ENCODE measurements at regions not wholly inside any gene's neighbourhood (a gene's known extent, or its start where the extent isn't known, plus 50 kb on each side); places are given as distances from the start of the nearest gene placed in this dataset.

GRCh38 chr11:33492596-33492995 is 208.0 kb downstream of the C11orf91 start:
- no peak overlapping the region for H3K4me2 ChIP-seq (ENCODE audit: insufficient read depth, insufficient read length, low read length)
- no peaks in the 10 kb centered on the region for H3K79me1 ChIP-seq (ENCODE audit: insufficient read depth, low read depth, low read length, poor library complexity, severe bottlenecking)
- H4K5ac ChIP-seq (ENCODE audit: insufficient read length, low read depth, low read length): no peak overlapping the region
- no peak overlapping the region for H2BK15ac ChIP-seq (ENCODE audit: low read depth, low read length)
- H2BK120ac ChIP-seq (ENCODE audit: low read depth, low read length, poor library complexity, severe bottlenecking): no peak overlapping the region
- H3K23me2 ChIP-seq (ENCODE audit: insufficient read length, low read depth, low read length, poor library complexity, severe bottlenecking): no peaks in the 10 kb centered on the region
- no peak overlapping the region for H2BK20ac ChIP-seq (ENCODE audit: low read depth, low read length, poor library complexity, severe bottlenecking)
- H2AFZ ChIP-seq (ENCODE audit: low read length): no peak overlapping the region
- Mint-ChIP-seq H3K4me3 (no peak overlapping the region), H3K27ac (no peak overlapping the region), H3K9me3 (no peaks in the 10 kb centered on the region; a peak in 1 of 5 replicates), H3K36me3 (ENCODE audit: insufficient read depth in 1 of 3, low read depth in 3 of 3) (no peaks in the 10 kb centered on the region), H3K4me1 (peaks cover 13 to 16% of the 10 kb centered on the region in 2 experiments), H3K27me3 (ENCODE audit: low read depth) (no peaks in the 10 kb centered on the region; the same call in 1 of the 2 replicates)
- no peak overlapping the region for H3T11ph ChIP-seq (ENCODE audit: low read length)
- H3K4ac ChIP-seq (ENCODE audit: low read depth, low read length): no peak overlapping the region
- no peak overlapping the region for H3K27ac ChIP-seq (ENCODE audit: insufficient read length, low read depth, low read length)
- no peak overlapping the region for H2AK5ac ChIP-seq (ENCODE audit: insufficient read length, low read length)
- H3K56ac ChIP-seq (ENCODE audit: insufficient read length, low read depth, low read length): no peak overlapping the region
- no peaks in the 10 kb centered on the region for H3K9me3 ChIP-seq (ENCODE audit: control insufficient read depth, low read depth, low read length)
- H4K8ac ChIP-seq (replicated peaks; ENCODE audit: insufficient read length, low read depth, low read length): no peak overlapping the region
- no peak overlapping the region for H2BK5ac ChIP-seq (ENCODE audit: insufficient read length, low read length)
- H3K4me1 ChIP-seq (ENCODE audit: insufficient read depth, low read length): peaks cover 4% of the 10 kb centered on the region; the same call in 1 of the 2 replicates
- WGBS (ENCODE audit: extremely low coverage, insufficient read length, low lambda C conversion rate): no CpG with 5 or more reads among the region's 6 CpGs
- no peak overlapping the region for H3K9ac ChIP-seq (ENCODE audit: extremely low read depth, insufficient read length, low read length)
- no peaks in the 10 kb centered on the region for H4K20me1 ChIP-seq (ENCODE audit: control insufficient read depth, insufficient read depth, insufficient read length)
- no peak overlapping the region for H2BK12ac ChIP-seq (ENCODE audit: insufficient read length, low read depth, low read length)
- H3K27me3 ChIP-seq (ENCODE audit: insufficient read depth, low read length): no peaks in the 10 kb centered on the region
- no peak overlapping the region for H3K14ac ChIP-seq (ENCODE audit: insufficient read depth, low read length)
- no peak for DNase-seq
- H4K91ac ChIP-seq (ENCODE audit: insufficient read length, low read depth, low read length): no peak overlapping the region
- no peak overlapping the region for H3K18ac ChIP-seq (ENCODE audit: insufficient read length, low read depth, low read length)
- no peak overlapping the region for H3K23ac ChIP-seq (ENCODE audit: insufficient read length, low read depth, low read length)
- no peaks in the 10 kb centered on the region for H3K79me2 ChIP-seq (ENCODE audit: insufficient read depth, low read length)
- TF ChIP-seq, protein P1, sequence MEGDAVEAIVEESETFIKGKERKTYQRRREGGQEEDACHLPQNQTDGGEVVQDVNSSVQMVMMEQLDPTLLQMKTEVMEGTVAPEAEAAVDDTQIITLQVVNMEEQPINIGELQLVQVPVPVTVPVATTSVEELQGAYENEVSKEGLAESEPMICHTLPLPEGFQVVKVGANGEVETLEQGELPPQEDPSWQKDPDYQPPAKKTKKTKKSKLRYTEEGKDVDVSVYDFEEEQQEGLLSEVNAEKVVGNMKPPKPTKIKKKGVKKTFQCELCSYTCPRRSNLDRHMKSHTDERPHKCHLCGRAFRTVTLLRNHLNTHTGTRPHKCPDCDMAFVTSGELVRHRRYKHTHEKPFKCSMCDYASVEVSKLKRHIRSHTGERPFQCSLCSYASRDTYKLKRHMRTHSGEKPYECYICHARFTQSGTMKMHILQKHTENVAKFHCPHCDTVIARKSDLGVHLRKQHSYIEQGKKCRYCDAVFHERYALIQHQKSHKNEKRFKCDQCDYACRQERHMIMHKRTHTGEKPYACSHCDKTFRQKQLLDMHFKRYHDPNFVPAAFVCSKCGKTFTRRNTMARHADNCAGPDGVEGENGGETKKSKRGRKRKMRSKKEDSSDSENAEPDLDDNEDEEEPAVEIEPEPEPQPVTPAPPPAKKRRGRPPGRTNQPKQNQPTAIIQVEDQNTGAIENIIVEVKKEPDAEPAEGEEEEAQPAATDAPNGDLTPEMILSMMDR (conservative IDR thresholded peaks at IDR 0.05): no peak
